Body of pancreas (tissue), 4 donors: ENCODE measurements at regions not wholly inside any gene's neighbourhood (a gene's known extent, or its start where the extent isn't known, plus 50 kb on each side); places are given as distances from the start of the nearest gene placed in this dataset.

Experiments
- ATAC-seq: fragments of 150-250 bp; one replicate; pipeline ENCODE4 v1.9.1; 2016
- DNase-seq, 4 donors: peaks; one replicate each; pipeline ENCODE4 v3.0.0-alpha.2; 2019
- H3K27ac ChIP-seq, 4 donors: fragments of 200-600 bp; sonication (generic); 1 replicate in 3 of 4; 2 replicates in 1 of 4; pipeline versions ENCODE4 v1.5.1 to v1.6.1; 2016 to 2019; ENCODE audit warnings: mild to moderate bottlenecking in 1 of 4, mixed read lengths in 1 of 4, moderate library complexity in 1 of 4
- H3K27me3 ChIP-seq, 2 donors: fragments of 200-600 bp; sonication (generic); one replicate each; pipeline ENCODE4 v1.6.0; 2016; ENCODE audit warnings: mild to moderate bottlenecking in 1 of 2
- H3K36me3 ChIP-seq, 2 donors: fragments of 200-600 bp; sonication (generic); replicated peaks in 1 of 2; 2 replicates each; pipeline ENCODE4 v1.5.1; 2016; ENCODE audit warnings: low read depth in 2 of 2; ENCODE audit not compliant: insufficient read depth in 1 of 2
- H3K4me1 ChIP-seq: fragments of 200-600 bp; sonication (generic); one replicate; pipeline ENCODE4 v1.6.0; 2016
- H3K4me3 ChIP-seq, 2 donors: fragments of 200-600 bp; sonication (generic); 1 replicate in 1 of 2; 2 replicates in 1 of 2; pipeline ENCODE4 v1.5.1; 2016 to 2019
- H3K9me3 ChIP-seq, 3 donors: fragments of 200-600 bp; sonication (generic); 1 replicate in 2 of 3; 2 replicates in 1 of 3; pipeline ENCODE4 v1.5.1; 2016
- POLR2A ChIP-seq, 3 donors: fragments of 450-650 bp; IDR thresholded peaks; one replicate each; pipeline ENCODE4 v1.6.1; 2016; ENCODE audit warnings: antibody characterized with exemption in 3 of 3, mild to moderate bottlenecking in 2 of 3
- WGBS, 2 donors: methylation state at CpG; one replicate each; pipeline ENCODE4 v1.1.5; 2017; 5-methylcytosine and 5-hydroxymethylcytosine counted together
- intact Hi-C: fragments of 100-400 bp; cut with DNase I; formaldehyde crosslinking; loops from one replicate; pipeline ENCODE4 v1.15.1; 2023
- TF ChIP-seq, protein P1 (sequence below), 7 experiments: fragments of 450-650 bp in 4 of 7; fragments of 200-600 bp in 3 of 7; sonication (generic) in 3 of 7; IDR thresholded peaks; one replicate each; pipeline ENCODE4 v1.5.1; 2016 to 2019; ENCODE audit warnings: antibody characterized with exemption in 7 of 7

GRCh38 chr10:47159361-47160260 is 140.4 kb upstream of the GDF10 start:
- DNase-seq, result no peak
- TF ChIP-seq, protein P1, sequence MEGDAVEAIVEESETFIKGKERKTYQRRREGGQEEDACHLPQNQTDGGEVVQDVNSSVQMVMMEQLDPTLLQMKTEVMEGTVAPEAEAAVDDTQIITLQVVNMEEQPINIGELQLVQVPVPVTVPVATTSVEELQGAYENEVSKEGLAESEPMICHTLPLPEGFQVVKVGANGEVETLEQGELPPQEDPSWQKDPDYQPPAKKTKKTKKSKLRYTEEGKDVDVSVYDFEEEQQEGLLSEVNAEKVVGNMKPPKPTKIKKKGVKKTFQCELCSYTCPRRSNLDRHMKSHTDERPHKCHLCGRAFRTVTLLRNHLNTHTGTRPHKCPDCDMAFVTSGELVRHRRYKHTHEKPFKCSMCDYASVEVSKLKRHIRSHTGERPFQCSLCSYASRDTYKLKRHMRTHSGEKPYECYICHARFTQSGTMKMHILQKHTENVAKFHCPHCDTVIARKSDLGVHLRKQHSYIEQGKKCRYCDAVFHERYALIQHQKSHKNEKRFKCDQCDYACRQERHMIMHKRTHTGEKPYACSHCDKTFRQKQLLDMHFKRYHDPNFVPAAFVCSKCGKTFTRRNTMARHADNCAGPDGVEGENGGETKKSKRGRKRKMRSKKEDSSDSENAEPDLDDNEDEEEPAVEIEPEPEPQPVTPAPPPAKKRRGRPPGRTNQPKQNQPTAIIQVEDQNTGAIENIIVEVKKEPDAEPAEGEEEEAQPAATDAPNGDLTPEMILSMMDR (IDR thresholded peaks at IDR 0.05), result no peak
- no peak for TF ChIP-seq POLR2A (IDR thresholded peaks at IDR 0.05)
- Histone ChIP-seq H3K27me3 (no peaks in the 10 kb centered on the region), H3K4me3 (no peak overlapping the region), H3K27ac (no peak overlapping the region), H3K36me3 (no peaks in the 10 kb centered on the region), H3K4me1 (no peaks in the 10 kb centered on the region), H3K9me3 (peaks cover 0 to 3% (median 0%) of the 10 kb centered on the region in 3 donors)
- 48 to 75% methylated on average over 3 to 7 of the region's 7 CpGs for WGBS, 2 donors
- intact Hi-C loops, result no loop called here
- ATAC-seq, result no peak

GRCh38 chr10:47160261-47160908 is 139.6 kb upstream of the GDF10 start:
- H3K4me1 ChIP-seq, result no peaks in the 10 kb centered on the region
- H3K4me3 ChIP-seq, result no peak overlapping the region
- TF ChIP-seq, protein P1 (IDR thresholded peaks at IDR 0.05), result no peak
- TF ChIP-seq POLR2A (IDR thresholded peaks at IDR 0.05), result no peak
- DNase-seq (no peak), ATAC-seq (no peak)
- H3K9me3 ChIP-seq, result no peaks in the 10 kb centered on the region
- intact Hi-C loops, result no loop called here
- H3K27ac ChIP-seq, result no peak overlapping the region
- 68 to 74% methylated on average over 9 of the region's 9 CpGs for WGBS, 2 donors
- H3K27me3 ChIP-seq, result no peaks in the 10 kb centered on the region
- no peaks in the 10 kb centered on the region for H3K36me3 ChIP-seq

- TF ChIP-seq, protein P1 (IDR thresholded peaks at IDR 0.05), result no peak
- TF ChIP-seq POLR2A (IDR thresholded peaks at IDR 0.05), result no peak
- Histone ChIP-seq H3K36me3 (no peaks in the 10 kb centered on the region), H3K27me3 (no peaks in the 10 kb centered on the region), H3K9me3 (no peaks in the 10 kb centered on the region), H3K4me1 (no peaks in the 10 kb centered on the region), H3K4me3 (no peak overlapping the region), H3K27ac (no peak overlapping the region)
- 59 to 63% methylated on average over 4 of the region's 4 CpGs for WGBS, 2 donors
- intact Hi-C loops, result no loop called here
- DNase-seq, result no peak
- ATAC-seq, result no peak
Measured at GRCh38 chr10:47160967-47161366, 139.0 kb upstream of the GDF10 start.

DNA sequence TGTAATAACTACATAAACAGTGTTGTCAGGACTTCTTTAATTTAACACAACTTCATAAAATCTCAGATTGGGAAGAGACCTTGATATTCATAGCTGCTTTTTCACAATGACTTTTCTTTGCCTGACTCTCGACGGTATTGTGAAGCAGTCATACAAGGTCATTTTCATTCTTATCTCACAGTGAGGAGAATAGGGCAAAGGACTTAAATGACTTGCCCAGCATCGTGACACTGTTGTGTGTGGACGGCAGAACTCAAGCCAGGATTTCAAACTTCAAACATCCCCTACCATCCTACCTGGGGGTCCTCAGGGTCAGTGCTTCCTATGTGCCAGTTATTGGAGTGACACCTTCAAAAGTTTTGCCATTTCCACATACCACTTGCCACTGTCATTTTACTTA is 138.5 kb upstream of the GDF10 start:
- ATAC-seq, result no peak
- Histone ChIP-seq H3K27ac (no peak overlapping the region), H3K4me3 (no peak overlapping the region), H3K27me3 (no peaks in the 10 kb centered on the region), H3K4me1 (no peaks in the 10 kb centered on the region), H3K9me3 (no peaks in the 10 kb centered on the region), H3K36me3 (no peaks in the 10 kb centered on the region)
- WGBS, 2 donors, result 22 to 23% methylated on average over 4 of the region's 4 CpGs
- intact Hi-C loops, result no loop called here
- DNase-seq, result no peak
- no peak for TF ChIP-seq POLR2A (IDR thresholded peaks at IDR 0.05)
- TF ChIP-seq, protein P1 (IDR thresholded peaks at IDR 0.05), result no peak
